HepG2 (cell line): ENCODE measurements at regions not wholly inside any gene's neighbourhood (a gene's known extent, or its start where the extent isn't known, plus 50 kb on each side); places are given as distances from the start of the nearest gene placed in this dataset.

Experiments
- ARID5B ChIP-seq: IDR thresholded peaks from 2 replicates; pipeline ENCODE4 v1.4.0; 2020; ENCODE audit warnings: mild to moderate bottlenecking, missing genetic modification reagents
- HOXA5 ChIP-seq: sonication (generic); formaldehyde crosslinking; IDR thresholded peaks from 2 replicates; pipeline ENCODE4 v1.4.0; 2020; ENCODE audit warnings: missing genetic modification reagents
- PRDM10 ChIP-seq: sonication (generic); formaldehyde crosslinking; IDR thresholded peaks from 2 replicates; pipeline ENCODE4 v1.4.0; 2020; ENCODE audit warnings: low read depth, missing genetic modification reagents
- THAP9 ChIP-seq: sonication (generic); formaldehyde crosslinking; IDR thresholded peaks from 2 replicates; pipeline ENCODE4; 2020; ENCODE audit warnings: missing genetic modification reagents, mild to moderate bottlenecking, borderline replicate concordance
- ZBTB21 ChIP-seq: sonication (generic); formaldehyde crosslinking; IDR thresholded peaks from 2 replicates; pipeline ENCODE4 v1.4.0; 2020; ENCODE audit warnings: missing genetic modification reagents
- ZKSCAN1 ChIP-seq: fragments of 150-350 bp; IDR thresholded peaks from 2 replicates; pipeline ENCODE4 v1.6.1; 2014; ENCODE audit warnings: low read length
- ZNF407 ChIP-seq: sonication (generic); formaldehyde crosslinking; IDR thresholded peaks from one replicate; pipeline ENCODE4 v1.5.1; 2020; ENCODE audit warnings: mild to moderate bottlenecking, missing genetic modification reagents; ENCODE audit errors: not compliant biosample characterization
- ZNF460 ChIP-seq: sonication (generic); formaldehyde crosslinking; IDR thresholded peaks from 2 replicates; pipeline ENCODE4 v1.5.1; 2020; ENCODE audit warnings: missing genetic modification reagents, mild to moderate bottlenecking, borderline replicate concordance
- ZNF619 ChIP-seq: sonication (generic); formaldehyde crosslinking; IDR thresholded peaks from 2 replicates; pipeline ENCODE4 v1.4.0; 2020; ENCODE audit warnings: mild to moderate bottlenecking, missing genetic modification reagents
- ZNF792 ChIP-seq: IDR thresholded peaks from 2 replicates; pipeline ENCODE4 v1.6.1; 2016
- ZSCAN9 ChIP-seq: IDR thresholded peaks from 2 replicates; pipeline ENCODE4 v1.6.1; 2016; ENCODE audit warnings: borderline replicate concordance

- TF ChIP-seq ARID5B (CRISPR knock-in tag): no peak
- 0 out of 2 replicates have a peak, but pooled peaks have one; percentile 48 for TF ChIP-seq ZSCAN9 (CRISPR knock-in tag)
- no peak for TF ChIP-seq THAP9 (CRISPR knock-in tag)
- TF ChIP-seq ZNF619 (CRISPR knock-in tag): no peak
- TF ChIP-seq ZNF792 (CRISPR knock-in tag): peak; percentile 52; the same call in 1 of the 2 replicates
- TF ChIP-seq ZKSCAN1: no peak
- TF ChIP-seq ZBTB21: no peak
- no peak for TF ChIP-seq ZNF460 (CRISPR knock-in tag)
- TF ChIP-seq HOXA5 (CRISPR knock-in tag): 0 out of 2 replicates have a peak, but pooled peaks have one; percentile 23
- TF ChIP-seq ZNF407 (CRISPR knock-in tag): no peak
- no peak for TF ChIP-seq PRDM10 (CRISPR knock-in tag)
Measured at GRCh38 chr17:6303664-6304063, 131.3 kb downstream of the AIPL1 start (continued).
